ENCODE measurements at regions not wholly inside any gene's neighbourhood (a gene's known extent, or its start where the extent isn't known, plus 50 kb on each side); places are given as distances from the start of the nearest gene placed in this dataset.

- TF ChIP-seq CTBP2 (IDR thresholded peaks at IDR 0.05; ENCODE audit: borderline replicate concordance, insufficient read depth, insufficient read length, low read length): no peak
- TF ChIP-seq MAFK (IDR thresholded peaks at IDR 0.05; ENCODE audit: low read depth, low read length): no peak
- TF ChIP-seq, protein P1, sequence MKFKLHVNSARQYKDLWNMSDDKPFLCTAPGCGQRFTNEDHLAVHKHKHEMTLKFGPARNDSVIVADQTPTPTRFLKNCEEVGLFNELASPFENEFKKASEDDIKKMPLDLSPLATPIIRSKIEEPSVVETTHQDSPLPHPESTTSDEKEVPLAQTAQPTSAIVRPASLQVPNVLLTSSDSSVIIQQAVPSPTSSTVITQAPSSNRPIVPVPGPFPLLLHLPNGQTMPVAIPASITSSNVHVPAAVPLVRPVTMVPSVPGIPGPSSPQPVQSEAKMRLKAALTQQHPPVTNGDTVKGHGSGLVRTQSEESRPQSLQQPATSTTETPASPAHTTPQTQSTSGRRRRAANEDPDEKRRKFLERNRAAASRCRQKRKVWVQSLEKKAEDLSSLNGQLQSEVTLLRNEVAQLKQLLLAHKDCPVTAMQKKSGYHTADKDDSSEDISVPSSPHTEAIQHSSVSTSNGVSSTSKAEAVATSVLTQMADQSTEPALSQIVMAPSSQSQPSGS (IDR thresholded peaks at IDR 0.05; ENCODE audit: low read length): no peak
- TF ChIP-seq, protein P2, sequence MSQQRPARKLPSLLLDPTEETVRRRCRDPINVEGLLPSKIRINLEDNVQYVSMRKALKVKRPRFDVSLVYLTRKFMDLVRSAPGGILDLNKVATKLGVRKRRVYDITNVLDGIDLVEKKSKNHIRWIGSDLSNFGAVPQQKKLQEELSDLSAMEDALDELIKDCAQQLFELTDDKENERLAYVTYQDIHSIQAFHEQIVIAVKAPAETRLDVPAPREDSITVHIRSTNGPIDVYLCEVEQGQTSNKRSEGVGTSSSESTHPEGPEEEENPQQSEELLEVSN (IDR thresholded peaks at IDR 0.05): no peak
Measured at GRCh38 chr1:232390590-232390989, 239.3 kb downstream of the SIPA1L2 start (continued).

Measured in H1 (cell line).